ENCODE measurements at regions not wholly inside any gene's neighbourhood (a gene's known extent, or its start where the extent isn't known, plus 50 kb on each side); places are given as distances from the start of the nearest gene placed in this dataset.

- TF ChIP-seq CTCF (IDR thresholded peaks at IDR 0.05) (no peak), EP300 (IDR thresholded peaks at IDR 0.05) (no peak), MYC (IDR thresholded peaks at IDR 0.05; ENCODE audit: borderline replicate concordance, low read length) (no peak), RAD21 (conservative IDR thresholded peaks at IDR 0.05 in 1 of 2, IDR thresholded peaks at IDR 0.05 in 1 of 2) (no peak), E2F6 (IDR thresholded peaks at IDR 0.05; ENCODE audit: borderline replicate concordance, low read depth) (no peak), MAX (IDR thresholded peaks at IDR 0.05) (no peak), CHD2 (IDR thresholded peaks at IDR 0.05; ENCODE audit: low read length, partially characterized antibody) (no peak), POLR2A (IDR thresholded peaks at IDR 0.05; ENCODE audit: low read length) (no peak), SMC3 (IDR thresholded peaks at IDR 0.05) (no peak), MAZ (IDR thresholded peaks at IDR 0.05; ENCODE audit: borderline replicate concordance, low read depth, low read length) (no peak), FOXS1 (CRISPR knock-in tag; IDR thresholded peaks at IDR 0.05) (no peak), CEBPB (IDR thresholded peaks at IDR 0.05) (no peak), REST (IDR thresholded peaks at IDR 0.05) (no peak)
Measured at GRCh38 chr6:67759001-67759400, 876.1 kb upstream of the ADGRB3 start.

Measured in A549 (cell line).